ENCODE measurements at regions not wholly inside any gene's neighbourhood (a gene's known extent, or its start where the extent isn't known, plus 50 kb on each side); places are given as distances from the start of the nearest gene placed in this dataset.

DNA sequence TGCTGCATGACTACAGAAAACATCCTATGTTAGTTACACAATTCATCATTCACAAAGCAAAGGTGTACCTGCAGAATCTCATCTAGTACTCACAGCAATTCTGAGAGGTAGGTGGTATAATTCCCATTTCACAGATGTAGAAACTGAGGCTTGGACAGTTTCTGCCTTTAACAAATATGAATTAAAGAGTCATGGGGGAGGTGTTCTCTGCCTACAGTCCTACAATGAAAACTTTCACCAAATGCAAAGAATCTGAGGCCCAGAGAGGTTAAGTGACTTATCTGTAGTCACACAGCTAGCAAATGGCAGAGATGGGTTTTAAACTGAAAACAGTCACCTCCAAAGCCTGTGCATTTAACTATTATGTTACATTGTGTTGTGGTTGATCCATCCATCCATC lies 171.6 kb upstream of the WSCD2 start:
- no peak for FAIRE-seq
- DNase-seq (ENCODE audit: low spot score in 2 of 2): no peak

DNA sequence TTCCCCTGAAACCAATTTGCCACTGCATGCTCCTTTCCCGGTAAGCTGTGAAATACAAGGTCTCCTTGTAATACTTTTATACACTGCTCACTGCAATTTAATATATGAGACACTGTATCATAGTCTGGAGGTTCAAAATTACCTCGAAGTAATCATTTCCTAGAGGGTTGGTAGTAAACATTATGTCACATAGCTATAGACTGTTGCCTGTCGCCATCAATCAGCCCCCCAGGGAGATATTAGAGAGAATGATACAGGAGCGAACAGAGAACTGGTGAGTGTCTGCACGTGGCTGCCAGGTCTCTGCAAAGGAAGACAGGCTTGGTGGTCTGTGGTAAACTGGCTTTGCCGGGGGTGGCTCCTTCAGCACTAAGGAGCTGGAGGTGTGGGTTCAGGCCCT lies 165.5 kb upstream of the WSCD2 start:
- DNase-seq (ENCODE audit: low spot score in 2 of 2): no peak
- FAIRE-seq: no peak

DNA sequence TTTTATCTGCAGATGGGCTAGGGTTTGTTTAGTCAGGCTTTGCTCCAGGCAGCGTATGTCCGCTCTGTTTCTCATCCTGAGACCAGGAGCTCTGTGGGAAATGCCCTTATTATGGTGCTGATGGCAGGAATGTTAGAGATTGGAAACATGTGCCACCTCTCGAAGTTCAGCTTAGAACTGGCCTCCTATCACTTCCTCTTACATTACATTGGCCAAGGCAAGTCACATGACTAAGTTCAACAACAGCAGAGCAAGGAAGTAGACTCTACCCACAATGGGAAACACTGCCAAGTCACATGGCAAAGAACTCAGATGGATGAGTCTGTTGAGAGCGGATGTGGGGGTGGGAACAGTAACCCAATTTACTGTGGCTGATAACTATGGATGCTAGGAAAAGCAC lies 161.9 kb upstream of the WSCD2 start:
- DNase-seq (ENCODE audit: low spot score in 2 of 2): no peak

DNA sequence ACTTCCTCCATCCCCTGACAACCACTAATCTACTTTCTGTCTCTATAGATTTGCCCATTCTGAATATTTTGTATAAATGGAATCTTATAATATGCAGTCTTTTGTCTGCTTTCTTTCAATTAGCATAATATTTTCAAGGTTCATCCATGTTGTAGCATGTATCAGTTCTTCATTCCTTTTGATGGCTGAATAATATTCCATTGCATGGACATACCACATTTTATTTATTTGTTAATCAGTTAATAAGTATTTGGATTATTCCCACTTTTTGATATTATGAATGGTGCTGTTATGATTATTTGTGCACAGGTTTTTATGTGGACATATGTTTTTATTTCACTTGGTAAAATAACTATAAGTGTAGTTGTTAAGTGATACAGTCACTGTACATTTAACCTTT lies 155.1 kb upstream of the WSCD2 start:
- no peak for FAIRE-seq
- no peak for DNase-seq (ENCODE audit: low spot score in 2 of 2)

More for the DNA sequence above, 161.9 kb upstream of the WSCD2 start:
- FAIRE-seq: no peak

DNA sequence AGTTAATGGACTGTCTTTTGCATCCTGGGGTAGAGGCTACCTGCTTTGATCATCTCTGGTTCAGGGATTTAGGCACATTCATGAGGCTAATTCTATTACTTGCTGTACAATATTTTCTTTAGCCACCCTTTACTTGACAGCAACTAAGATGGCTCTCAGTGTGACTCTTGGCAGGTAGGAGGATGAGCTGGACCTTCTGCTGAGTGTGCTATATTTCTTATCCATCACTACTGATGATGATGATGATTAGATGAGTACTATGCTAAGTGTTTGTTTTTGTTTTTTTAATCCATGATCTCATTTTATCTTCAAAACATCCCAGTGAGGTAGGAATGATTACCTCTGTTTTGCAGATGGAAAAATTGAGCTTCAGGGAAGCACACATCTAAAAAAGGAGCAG lies 152.8 kb upstream of the WSCD2 start:
- no peak for DNase-seq (ENCODE audit: low spot score in 2 of 2)
- FAIRE-seq: no peak

DNA sequence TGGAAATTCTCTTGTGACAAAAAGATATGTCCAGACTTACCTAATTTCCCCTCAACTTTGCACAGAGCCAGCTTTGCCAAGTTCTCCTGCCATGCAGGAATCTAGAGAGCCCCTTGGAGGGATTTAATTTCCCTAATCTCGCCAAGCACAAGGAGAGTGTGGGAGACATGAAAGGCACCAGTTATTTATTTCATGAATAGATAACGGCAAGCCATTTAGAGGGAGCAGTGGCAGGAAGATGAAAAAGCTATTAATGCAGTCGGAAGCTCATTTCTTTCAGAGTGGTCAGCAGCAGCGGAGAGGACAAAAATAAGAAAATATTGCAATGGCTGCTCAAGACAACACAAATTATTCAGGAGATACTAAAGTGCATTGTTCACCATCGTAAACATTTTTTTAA lies 150.9 kb upstream of the WSCD2 start:
- FAIRE-seq (no peak), DNase-seq (ENCODE audit: low spot score in 2 of 2) (no peak)

DNA sequence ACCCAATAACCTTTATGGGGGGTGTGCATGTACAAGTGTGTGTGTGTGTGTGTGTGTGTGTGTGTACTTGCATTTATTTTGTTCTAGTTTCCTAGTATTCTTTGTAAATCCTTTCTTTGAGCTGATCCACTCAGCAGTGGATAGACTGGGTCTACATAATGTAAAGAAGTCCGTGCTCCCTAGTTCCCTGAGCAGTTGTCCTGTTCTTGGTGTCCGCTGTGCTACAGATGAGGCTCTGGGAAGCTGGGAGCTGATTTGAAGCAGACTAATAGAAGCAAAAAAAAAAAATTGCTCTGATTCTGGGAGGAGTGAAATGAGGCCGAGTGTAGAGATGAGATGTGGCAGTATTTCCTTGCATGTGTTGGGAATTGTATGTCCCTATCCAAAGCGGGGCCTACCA lies 150.4 kb upstream of the WSCD2 start:
- no peak for DNase-seq (ENCODE audit: low spot score in 2 of 2)
- no peak for FAIRE-seq

DNA sequence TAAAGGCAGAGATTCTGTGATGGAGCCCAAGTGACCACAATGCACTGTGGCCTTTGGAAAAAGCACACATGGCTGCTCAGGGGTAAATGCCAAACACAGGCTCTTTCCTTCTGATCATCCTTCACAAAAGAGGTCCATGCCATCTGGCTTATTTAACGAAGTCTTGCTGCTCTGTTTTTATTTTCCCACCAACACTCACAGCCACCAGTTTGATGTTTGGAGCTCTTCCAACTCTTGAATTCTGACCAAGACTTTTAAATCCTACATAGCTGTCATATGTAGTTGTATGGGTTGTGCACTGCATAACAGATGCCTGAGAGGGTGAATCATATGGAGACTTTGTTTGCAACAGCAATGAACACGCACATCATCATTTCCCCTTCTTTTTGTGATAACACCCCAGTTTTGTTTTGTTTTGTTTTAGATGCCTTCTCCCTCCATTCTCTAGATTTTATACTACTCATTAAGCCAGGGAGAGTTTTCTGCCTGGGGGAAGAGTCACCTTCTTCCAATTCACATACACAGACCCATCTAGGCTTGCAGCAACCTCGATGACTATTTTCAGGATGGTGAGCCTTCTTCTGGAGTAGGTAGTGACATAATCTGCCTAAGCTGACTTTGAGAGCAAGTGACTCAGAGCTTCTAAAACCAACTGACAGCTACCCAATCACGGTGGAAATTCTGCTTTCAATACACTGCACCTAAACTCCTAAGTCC lies 145.2 kb upstream of the WSCD2 start:
- FAIRE-seq (no peak), DNase-seq (ENCODE audit: low spot score in 2 of 2) (no peak)

DNA sequence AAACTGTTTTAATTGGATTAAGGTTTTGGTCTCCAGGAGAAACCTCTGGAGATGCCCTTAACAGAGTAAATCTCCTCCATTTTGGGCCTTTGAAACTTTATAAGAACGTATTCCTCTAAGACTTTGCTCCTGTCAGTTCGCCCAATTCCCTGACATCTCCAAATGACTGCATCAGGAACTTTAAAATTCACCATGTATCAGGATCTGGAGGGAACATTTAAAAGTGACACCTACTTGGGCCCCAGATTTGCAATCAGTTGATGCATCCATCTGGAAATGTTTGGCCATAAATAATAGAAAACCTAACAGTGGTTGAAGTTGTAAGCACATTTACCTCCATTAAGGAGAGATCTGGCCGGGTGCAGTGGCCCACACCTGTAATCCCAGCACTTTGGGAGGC lies 144.1 kb upstream of the WSCD2 start:
- DNase-seq (ENCODE audit: low spot score in 2 of 2) (no peak), FAIRE-seq (no peak)

DNA sequence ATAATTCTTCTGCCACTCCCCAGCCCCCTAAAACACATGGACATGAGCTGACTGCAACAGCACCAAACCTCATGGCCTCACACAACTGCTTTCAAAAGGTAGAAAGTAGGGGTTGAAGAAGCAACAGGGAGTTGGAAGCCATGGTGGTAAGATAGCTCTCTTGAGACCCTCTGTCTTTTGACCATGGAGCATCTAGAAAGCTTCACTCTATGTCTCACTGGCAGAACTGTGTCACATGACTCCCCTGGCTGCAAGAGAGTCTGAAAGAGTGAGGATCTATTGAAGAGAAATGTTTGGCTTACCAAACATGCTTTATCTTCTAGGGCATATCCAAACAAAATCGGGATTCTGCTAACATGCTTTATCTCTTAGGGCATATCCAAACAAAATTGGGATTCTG lies 142.9 kb upstream of the WSCD2 start:
- FAIRE-seq: no peak

DNA sequence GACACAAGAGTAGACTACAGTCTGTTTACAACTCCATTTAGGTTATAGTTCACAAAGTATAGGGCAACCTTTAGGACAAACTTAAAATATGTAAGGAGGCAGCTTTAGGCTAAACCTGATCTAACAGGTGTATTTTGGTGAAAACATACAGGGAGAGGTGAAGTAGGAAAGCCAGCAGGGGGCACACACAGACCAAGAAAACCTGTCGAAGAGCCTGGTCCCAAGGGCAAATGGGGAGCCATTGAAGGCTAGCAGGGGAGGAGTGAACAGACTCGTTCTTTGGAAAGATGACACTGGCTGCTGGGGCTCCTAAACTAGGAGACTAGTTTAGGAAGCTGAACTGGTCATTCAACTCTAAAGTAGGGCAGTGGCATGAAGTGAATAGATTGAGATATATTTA lies 138.8 kb upstream of the WSCD2 start:
- no peak for FAIRE-seq
- no peak for DNase-seq (ENCODE audit: low spot score in 2 of 2)

More for the DNA sequence above, 142.9 kb upstream of the WSCD2 start:
- no peak for DNase-seq (ENCODE audit: low spot score in 2 of 2)

DNA sequence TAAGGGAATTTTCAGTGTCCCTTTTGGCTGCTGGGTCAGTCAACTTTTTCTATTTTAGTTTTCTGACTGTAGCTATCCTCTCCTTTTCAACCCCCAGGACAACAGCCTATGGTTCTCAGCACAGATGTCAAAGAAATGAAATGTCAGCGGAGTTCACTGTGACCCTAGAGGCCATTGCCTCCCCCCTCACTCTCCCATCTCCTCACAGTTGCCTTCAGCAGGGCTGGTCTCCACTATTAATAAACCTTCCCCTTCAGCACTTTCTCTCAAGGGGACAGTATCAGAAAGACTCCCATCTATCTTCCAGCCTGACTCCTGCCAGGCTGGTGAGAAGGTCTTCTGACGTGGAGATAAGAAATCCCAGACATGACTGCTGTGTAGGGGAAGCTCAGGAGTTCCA lies 137.1 kb upstream of the WSCD2 start:
- no peak for DNase-seq (ENCODE audit: low spot score in 2 of 2)
- no peak for FAIRE-seq

DNA sequence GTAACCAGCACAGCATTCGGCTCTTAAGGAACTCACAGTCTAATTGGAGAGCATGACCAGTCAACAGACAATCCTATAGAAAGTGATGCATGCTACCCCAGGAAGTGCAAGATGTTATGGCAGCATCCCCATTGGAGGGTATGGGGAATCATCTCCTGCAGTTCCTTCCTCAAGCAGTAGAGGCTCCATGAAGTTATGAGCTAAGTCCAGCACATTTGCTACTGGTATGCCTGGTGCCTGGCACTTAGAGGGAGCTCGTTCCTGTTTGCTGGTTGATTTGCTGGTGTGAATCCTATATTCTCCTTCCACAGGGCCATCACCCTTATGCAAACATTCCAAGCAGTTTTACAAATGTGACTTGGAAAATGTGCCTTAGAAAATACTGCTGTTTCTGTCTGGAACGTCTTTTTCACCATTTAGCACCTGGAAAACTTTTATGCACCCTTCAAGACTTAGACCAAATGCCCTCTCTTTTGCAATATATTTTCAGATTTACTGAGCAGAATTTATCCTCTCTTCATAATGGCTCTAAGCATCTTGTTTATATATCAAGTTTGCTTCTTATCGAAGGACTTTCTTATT lies 136.1 kb upstream of the WSCD2 start:
- FAIRE-seq (no peak), DNase-seq (ENCODE audit: low spot score in 2 of 2) (no peak)

DNA sequence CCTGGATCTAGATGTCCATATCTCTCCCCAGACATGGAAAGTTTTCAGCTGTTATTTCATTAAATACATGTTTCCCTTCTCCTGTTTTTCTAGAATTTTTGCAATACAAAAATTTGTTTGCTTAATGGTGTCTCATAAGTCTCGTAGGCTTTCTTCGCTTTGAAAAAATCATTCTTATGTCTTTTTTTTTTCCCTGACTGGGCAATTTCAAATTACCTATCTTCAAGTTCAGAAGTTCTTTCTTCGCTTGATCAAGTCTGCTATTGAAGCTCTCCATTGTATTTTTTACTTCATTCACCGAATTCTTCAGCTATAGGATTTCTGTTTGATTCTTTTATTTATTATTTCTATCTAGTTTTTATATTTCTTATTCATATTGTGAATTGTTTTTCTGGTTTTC lies 130.2 kb upstream of the WSCD2 start:
- FAIRE-seq (no peak), DNase-seq (ENCODE audit: low spot score in 2 of 2) (no peak)

DNA sequence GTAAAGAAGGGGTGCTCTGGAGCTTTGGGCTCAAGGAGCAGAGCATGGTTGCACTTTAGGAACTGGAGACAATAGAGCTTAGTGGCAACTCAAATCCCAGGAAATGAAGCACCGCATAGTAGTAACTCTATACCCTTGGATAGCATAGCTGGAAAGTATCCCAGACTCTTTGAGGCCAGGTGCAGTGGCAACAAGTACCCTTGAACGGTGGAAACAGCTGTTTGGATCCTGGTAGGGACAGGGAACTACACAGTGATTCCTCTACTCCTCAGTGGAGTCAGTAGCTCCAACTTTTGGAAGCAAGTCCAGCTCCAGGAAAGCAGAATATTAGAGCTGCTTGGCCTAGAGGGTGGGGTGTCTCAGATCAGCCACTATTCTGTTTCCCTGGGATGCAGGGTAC lies 129.0 kb upstream of the WSCD2 start:
- no peak for FAIRE-seq
- DNase-seq (ENCODE audit: low spot score in 2 of 2): no peak

DNA sequence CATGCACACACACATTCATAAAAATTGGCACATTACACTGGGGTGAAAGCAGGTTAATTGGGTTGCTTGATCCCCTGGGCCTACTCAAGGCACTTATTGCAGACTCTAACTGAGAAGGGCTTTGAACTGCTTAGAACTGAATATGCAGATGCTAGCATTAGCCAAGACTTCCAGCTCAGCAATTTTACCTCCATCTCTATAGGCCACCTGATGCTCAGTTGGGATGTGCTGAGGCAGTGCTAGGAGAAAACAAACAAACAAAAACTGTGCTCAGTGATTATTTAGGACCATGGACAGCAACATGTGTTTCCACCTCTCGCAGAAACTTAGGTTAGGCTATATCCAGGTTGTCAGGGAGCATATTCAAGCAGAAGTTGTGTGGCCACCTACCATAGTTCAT lies 124.8 kb upstream of the WSCD2 start:
- FAIRE-seq: no peak
- DNase-seq (ENCODE audit: low spot score in 2 of 2): no peak

DNA sequence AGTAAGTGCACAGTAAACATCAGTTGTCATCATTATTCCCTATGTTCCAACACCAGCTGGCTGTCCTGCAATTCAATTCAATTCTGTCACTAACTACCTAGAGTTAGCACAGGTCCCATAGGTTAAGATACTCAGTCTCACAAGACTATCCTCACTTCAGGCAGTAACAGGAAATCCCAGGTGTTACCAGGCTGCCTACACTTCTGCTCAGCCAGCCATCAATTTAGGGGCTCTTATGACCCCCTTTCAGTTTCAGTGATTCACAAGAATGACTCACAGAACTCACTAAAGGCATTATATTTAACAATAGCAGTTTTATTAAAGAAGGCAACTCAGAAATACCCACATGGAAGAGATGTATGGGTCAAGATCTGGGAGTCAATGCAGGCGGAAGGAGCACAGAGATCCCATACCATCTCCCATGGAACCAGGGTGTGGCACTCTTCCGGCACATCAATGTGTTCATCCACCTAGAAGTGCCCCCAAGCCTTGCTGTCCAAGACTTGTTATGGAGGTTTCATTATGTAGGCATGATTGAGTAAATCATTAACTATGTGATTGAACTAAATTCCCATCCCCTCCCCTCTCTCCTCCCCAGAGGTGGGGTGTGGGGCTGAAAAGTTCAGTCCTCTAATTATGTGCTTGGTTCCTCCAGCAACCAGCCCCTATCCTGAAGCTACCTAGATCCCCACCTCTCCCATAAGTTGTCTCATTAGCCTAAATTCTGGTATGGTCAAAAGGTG lies 120.8 kb upstream of the WSCD2 start:
- no peak for FAIRE-seq
- no peak for DNase-seq (ENCODE audit: low spot score in 2 of 2)

DNA sequence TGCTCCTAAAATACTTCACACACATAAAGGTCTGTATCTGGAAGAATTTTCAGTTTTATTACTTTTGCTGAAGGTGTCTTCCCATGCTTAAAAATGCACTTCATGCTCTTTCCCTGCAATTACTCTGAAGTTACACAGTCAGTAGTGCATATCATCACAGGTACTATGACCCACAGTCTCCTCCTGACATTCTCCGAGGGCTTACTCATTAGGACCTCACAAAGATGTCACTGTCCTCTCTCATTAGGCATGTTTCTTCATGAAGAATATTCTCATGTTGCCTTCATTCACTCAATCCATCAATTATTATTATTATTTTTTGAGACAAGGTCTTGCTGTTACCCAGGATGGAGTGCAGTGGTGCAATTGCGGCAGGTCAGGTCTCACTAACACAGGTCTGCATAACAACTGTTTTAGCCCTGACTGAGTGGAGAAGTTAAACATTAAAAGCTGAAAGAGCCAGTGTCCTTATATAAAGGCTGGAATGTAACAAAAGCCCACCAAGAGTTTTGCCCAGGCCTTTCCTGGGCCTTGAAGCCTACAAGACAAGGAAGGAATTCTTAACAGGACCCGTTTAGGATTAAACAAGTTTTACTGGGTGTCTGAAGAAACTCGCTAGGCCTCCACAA lies 119.5 kb upstream of the WSCD2 start:
- FAIRE-seq: no peak
- no peak for DNase-seq (ENCODE audit: low spot score in 2 of 2)

DNA sequence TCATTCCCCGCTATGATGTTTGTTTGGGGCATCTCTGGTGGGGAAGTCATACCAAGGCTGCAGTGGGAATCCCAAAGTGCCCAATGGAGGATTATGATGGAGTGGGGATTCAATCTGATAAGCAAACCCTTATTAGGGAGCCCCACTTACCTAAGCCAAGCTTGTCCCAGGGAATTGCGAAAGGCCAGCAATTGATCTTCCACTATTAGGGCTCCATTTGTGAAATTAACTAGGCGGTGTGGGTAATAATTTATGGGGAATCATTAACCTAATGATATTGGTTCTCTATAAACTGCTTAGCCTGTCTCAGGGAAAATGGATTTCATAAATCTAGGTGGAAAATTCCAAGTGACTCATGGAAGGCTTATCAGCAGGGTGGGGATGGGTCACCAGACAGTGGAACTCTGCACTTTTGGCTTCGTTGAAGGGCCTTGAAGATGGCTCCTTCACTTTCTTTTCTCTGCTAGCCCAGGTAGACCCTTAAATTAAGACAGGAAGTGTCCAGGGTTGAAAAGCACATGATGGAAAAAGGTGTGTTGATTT lies 113.0 kb upstream of the WSCD2 start:
- DNase-seq (ENCODE audit: low spot score in 2 of 2) (no peak), FAIRE-seq (no peak)

DNA sequence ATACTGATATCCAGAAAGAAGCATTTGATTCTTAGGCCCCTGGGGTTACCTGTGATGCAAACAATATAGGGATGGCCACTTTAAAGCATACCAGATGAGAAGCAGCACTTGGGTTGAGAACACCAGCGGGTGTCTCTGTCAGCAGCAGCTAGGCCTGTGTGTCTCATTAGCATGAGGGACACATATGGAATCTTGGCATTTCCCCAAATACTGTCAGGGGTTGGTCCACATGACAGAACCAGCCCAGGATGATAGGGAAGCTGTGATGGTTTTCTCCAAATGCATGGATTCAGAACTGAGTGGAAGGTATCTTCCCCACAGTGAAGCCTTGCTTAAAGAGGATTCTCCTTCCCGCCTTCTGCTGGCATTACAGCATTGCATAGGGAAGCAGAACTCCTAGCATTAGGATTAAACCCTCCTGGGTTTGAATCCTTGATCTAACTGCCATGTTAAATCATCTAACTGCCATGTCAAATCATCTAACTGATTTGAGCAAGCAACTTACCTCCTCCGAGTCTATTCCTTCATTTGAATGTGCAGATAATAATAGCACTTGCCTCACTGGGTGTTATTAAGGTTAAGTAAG lies 111.5 kb upstream of the WSCD2 start:
- no peak for FAIRE-seq
- no peak for DNase-seq (ENCODE audit: low spot score in 2 of 2)

DNA sequence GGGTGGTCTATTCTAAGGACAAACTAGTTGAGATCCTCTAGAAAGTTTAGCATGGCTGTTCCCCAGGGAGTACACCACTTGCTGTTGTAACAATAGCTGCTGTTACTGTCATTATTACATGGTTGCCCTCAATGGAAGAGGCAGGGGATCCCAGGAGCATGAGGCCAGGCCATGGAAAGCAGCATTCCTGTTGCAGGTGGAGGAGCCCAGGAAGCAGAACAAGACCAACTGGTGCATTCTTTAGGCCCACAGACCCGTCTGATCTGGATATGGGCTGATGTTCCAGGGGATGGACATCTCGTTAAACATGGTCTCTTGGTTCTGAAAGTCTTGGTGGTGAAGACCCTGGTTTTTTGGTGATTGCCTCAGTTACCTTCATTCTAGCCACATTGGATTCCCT lies 109.2 kb upstream of the WSCD2 start:
- FAIRE-seq (no peak), DNase-seq (ENCODE audit: low spot score in 2 of 2) (no peak)

Measured in frontal cortex (tissue), 3 donors.